ENCODE measurements at regions not wholly inside any gene's neighbourhood (a gene's known extent, or its start where the extent isn't known, plus 50 kb on each side); places are given as distances from the start of the nearest gene placed in this dataset.
A peak's percentile ranks its signal among the peaks of the same experiment; 100 is the strongest.

- no peak for TF ChIP-seq CTCF (IDR thresholded peaks at IDR 0.05; ENCODE audit: low read depth, low read length, missing control alignments)
- in situ Hi-C loops (cut with HindIII; ENCODE audit: low sequenced_read_pairs) = no loop called here
- H3K4me3 ChIP-seq (ENCODE audit: low read depth, low read length) = no peak overlapping the region
- no peak for DNase-seq (ENCODE audit: low read depth)
These were observed 1092.2 kb downstream of the TBC1D22A start for GRCh38 chr22:47854680-47855079.

DNA sequence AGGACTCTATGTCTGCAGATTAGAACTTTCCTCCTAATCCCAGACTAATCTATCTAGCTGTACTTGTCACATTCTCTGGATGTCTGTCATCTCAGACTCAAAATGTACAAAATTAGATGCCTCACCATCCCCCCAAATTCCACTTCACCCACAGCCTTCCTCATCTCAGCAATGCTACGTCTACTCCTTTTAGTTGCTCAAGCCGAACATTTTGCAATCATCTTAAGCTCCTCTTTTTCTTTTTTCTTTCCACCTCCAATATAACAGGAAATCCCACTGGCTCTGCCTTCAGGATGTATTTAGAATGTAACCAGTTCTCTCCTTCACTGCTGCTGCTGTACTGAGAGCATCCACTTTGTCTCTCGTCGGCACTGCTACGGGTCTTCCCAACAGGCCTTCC lies 1091.8 kb downstream of the TBC1D22A start:
- no peak for TF ChIP-seq CTCF (IDR thresholded peaks at IDR 0.05; ENCODE audit: low read depth, low read length, missing control alignments)
- H3K4me3 ChIP-seq (ENCODE audit: low read depth, low read length) = no peak overlapping the region
- no peak for DNase-seq (ENCODE audit: low read depth)
- in situ Hi-C loops (cut with HindIII; ENCODE audit: low sequenced_read_pairs) = no loop called here

DNA sequence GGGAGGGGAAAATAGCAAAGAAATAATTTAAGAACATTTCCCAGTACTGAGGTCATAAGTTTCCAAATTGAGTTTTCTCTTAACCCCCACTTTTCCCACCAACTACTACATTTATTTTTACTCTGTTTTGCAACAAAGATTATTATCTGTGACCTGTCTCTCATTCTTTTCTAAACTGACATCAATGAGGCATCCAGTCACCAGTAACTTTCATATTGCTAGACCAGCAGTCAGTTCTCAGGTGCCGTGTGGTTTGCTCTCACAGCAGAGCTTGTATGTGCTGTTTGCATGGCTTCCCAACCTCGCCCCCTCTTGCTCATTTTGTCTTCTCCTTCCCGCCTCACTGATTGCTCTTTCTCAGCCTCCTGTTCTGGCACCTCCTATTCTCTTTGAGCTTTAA lies 1091.3 kb downstream of the TBC1D22A start:
- TF ChIP-seq CTCF (IDR thresholded peaks at IDR 0.05; ENCODE audit: low read depth, low read length, missing control alignments) = no peak
- no peak for DNase-seq (ENCODE audit: low read depth)
- no peak overlapping the region for H3K4me3 ChIP-seq (ENCODE audit: low read depth, low read length)
- in situ Hi-C loops (cut with HindIII; ENCODE audit: low sequenced_read_pairs) = no loop called here

DNA sequence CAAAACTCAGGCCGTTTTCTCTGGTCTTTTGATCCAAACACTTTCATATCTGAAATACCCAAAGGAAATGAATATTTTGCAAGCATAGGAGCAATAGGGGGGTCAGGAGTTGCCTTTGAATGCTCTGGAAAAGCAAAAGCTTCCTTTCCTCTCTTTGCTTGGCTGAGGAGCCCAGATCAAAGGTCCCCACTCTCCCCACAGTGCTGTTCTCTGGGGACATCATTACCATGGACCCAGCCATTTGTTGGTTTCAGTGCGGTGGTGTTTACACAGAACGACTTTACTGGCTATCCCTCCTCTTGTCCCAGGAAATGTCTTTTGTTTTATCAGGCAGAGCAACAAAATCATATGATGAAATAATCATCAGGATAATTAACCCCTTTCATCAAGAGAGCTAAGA lies 1089.1 kb downstream of the TBC1D22A start:
- TF ChIP-seq CTCF (IDR thresholded peaks at IDR 0.05; ENCODE audit: low read depth, low read length, missing control alignments) = no peak
- in situ Hi-C loops (cut with HindIII; ENCODE audit: low sequenced_read_pairs) = no loop called here
- no peak for DNase-seq (ENCODE audit: low read depth)
- no peak overlapping the region for H3K4me3 ChIP-seq (ENCODE audit: low read depth, low read length)

DNA sequence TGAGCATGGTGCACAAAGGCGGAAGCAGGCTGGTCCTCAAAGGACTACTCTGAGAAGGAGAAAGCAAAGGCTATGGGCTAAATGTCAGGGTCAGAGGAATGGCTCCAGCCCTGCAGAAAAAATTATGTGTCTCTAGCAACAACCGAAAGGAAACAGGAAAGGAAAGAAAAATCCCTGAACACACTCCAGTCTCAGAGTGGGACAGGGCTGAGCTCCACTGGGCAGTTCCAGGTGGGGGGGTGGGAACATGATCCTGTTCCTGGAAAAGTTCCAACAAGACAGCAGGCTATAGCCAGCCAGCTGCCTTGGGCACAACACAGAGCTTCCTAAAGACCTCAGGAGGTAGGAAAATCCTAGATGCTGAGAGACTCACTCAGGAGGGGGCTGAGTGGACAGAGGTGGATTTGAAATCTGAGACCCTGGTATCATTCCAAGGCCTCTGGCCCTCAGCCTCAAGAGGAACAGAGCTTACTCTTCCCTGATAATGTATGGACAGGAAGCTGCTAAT lies 1088.2 kb downstream of the TBC1D22A start:
- DNase-seq (ENCODE audit: low read depth) = peak; percentile 8
- in situ Hi-C loops (cut with HindIII; ENCODE audit: low sequenced_read_pairs) = no loop called here
- no peak overlapping the region for H3K4me3 ChIP-seq (ENCODE audit: low read depth, low read length)
- TF ChIP-seq CTCF (IDR thresholded peaks at IDR 0.05; ENCODE audit: low read depth, low read length, missing control alignments) = no peak

- H3K4me3 ChIP-seq (ENCODE audit: low read depth, low read length) = no peak overlapping the region
- no peak for TF ChIP-seq CTCF (IDR thresholded peaks at IDR 0.05; ENCODE audit: low read depth, low read length, missing control alignments)
- in situ Hi-C loops (cut with HindIII; ENCODE audit: low sequenced_read_pairs) = loop anchor here (25.0 kb wide), 1 partner anchor 1012 kb away; no protein-coding TSS in a partner anchor
- no peak for DNase-seq (ENCODE audit: low read depth)
These were observed 1087.1 kb downstream of the TBC1D22A start for GRCh38 chr22:47849576-47849975.
